Activated CD4-positive, alpha-beta memory T cell treated with anti-CD3 and anti-CD28 coated beads for 36 hours (primary cell): ENCODE measurements at regions not wholly inside any gene's neighbourhood (a gene's known extent, or its start where the extent isn't known, plus 50 kb on each side); places are given as distances from the start of the nearest gene placed in this dataset.

ENCODE experiments used
- CTCF ChIA-PET: fragments of 350-600 bp; sonication (Branson Sonifier 250); formaldehyde crosslinking; loops from one replicate; lab custom pipeline; 2021; ENCODE audit warnings: antibody characterized with exemption, inconsistent platforms; lab: Charles Lee
- POLR2A ChIA-PET: fragments of 350-600 bp; sonication (Branson Sonifier 250); formaldehyde crosslinking; loops from one replicate; lab custom pipeline; 2021; ENCODE audit warnings: antibody characterized with exemption; lab: Charles Lee
- DNase-seq: peaks from one replicate; pipeline ENCODE4 v3.0.0-alpha.2; 2020
- H3K27ac Mint-ChIP-seq: one replicate; pipeline ENCODE4 v1.8.0; 2021; ENCODE audit warnings: mixed read lengths
- H3K27me3 Mint-ChIP-seq: one replicate; pipeline ENCODE4 v1.8.0; 2021; ENCODE audit warnings: mixed read lengths
- H3K36me3 Mint-ChIP-seq: one replicate; pipeline ENCODE4 v1.8.0; 2021; ENCODE audit warnings: mixed read lengths
- H3K4me1 Mint-ChIP-seq: one replicate; pipeline ENCODE4 v1.8.0; 2021; ENCODE audit warnings: low read depth, mixed read lengths
- H3K4me3 Mint-ChIP-seq: one replicate; pipeline ENCODE4 v1.8.0; 2021; ENCODE audit warnings: mild to moderate bottlenecking, mixed read lengths
- H3K9me3 Mint-ChIP-seq: one replicate; pipeline ENCODE4 v1.8.0; 2021; ENCODE audit warnings: mixed read lengths
- intact Hi-C: fragments of 100-400 bp; cut with micrococcal nuclease; formaldehyde crosslinking; loops from one replicate; pipeline ENCODE4 v1.15.1; 2023

DNA sequence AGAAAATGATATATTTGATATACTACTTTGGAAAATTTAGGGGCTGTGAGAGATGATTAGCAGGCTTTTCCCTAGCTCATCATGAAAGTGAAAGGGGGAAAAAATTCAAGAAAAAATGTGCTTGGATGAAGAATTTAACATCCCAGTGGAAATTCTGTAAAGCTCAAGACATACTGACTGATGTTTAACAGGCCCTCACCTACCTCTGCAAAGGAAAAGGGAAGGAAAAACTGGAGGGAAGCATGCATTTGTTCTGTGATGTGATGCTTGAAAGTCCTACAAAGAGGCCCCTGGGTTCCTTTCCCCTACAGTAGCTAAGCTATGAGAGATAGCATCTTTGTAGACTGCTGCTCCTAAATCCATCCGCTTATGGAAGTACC is 364.1 kb downstream of the PDGFC start:
- no peaks in the 10 kb centered on the region for H3K9me3 Mint-ChIP-seq
- no peaks in the 10 kb centered on the region for H3K4me1 Mint-ChIP-seq
- no peaks in the 10 kb centered on the region for H3K36me3 Mint-ChIP-seq
- no peaks in the 10 kb centered on the region for H3K27me3 Mint-ChIP-seq
- POLR2A ChIA-PET: no interaction called here
- no peak overlapping the region for H3K27ac Mint-ChIP-seq
- CTCF ChIA-PET: no interaction called here
- H3K4me3 Mint-ChIP-seq: no peak overlapping the region
- intact Hi-C loops: no loop called here
- no peak for DNase-seq

DNA sequence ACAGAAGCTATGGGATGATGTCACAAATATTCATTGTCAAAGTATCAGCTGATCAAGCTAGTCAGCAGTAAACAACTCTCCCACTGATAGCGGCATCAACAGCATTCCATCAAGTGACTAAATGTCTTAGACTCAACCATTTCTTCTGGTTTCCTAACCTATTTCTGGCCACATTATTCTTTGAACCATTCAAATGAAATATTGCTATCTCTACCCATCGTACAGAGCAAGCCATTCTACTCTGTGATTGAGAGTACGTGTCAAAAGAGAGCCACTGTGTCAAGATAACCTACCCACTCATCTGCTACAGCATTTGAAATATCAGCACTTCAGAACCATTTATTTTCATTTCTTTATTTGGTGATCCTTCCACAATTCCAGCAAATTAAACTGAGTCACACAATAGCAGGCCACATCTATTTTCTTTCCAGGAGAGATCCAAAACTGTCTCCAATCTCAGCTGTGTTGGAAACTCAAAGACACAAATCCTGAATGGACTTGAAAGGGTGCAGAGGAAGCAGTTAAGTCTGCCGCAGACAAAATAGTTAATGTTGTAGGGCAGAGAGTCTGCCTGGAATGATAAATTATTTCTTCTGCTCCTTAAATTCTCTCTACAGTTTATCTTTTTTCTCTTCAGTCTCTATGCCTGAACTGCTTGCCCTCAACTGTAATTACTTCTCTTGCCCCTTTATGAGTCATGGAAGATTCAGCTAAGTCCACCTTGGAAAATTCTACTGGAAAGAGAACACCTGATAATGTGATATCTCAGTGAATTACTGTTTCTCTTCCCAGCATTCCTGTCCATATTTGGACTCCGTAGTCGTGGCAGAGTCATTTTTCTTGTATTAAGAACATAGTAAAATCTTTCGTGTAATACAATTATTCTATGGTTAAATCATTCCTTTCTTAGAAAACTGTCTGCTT is 364.8 kb downstream of the PDGFC start:
- no peaks in the 10 kb centered on the region for H3K36me3 Mint-ChIP-seq
- H3K9me3 Mint-ChIP-seq: no peaks in the 10 kb centered on the region
- intact Hi-C loops: no loop called here
- no peaks in the 10 kb centered on the region for H3K27me3 Mint-ChIP-seq
- no peak overlapping the region for H3K4me3 Mint-ChIP-seq
- no peak overlapping the region for H3K27ac Mint-ChIP-seq
- H3K4me1 Mint-ChIP-seq: no peaks in the 10 kb centered on the region
- CTCF ChIA-PET: no interaction called here
- DNase-seq: no peak
- POLR2A ChIA-PET: no interaction called here

DNA sequence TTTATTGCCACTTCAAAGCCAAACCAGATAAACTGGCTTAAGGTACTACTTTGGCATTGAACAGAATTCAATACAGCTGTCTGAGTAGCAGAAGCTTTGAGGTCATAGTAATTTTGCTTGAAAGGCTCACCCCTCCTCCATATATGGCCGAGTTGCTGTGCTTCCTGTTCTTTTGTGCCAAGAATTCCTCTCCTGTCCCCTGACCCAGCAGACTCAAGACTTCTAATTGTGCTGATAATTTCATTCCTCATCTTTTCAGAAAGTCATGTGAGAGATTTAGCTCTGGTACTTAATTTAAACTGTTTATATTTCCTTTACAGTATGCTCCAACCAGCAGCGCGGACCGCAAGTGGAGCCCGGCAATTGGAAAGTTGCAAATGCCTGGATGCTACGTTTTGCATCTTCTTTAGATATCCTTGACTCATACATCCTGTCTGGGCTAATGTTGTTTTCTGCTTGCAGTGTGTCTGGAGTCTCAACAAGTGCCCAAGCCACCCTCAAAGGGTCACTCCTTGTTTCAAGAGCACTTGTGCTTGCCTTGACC is 373.4 kb downstream of the PDGFC start:
- CTCF ChIA-PET: no interaction called here
- H3K27me3 Mint-ChIP-seq: no peaks in the 10 kb centered on the region
- no peaks in the 10 kb centered on the region for H3K4me1 Mint-ChIP-seq
- H3K27ac Mint-ChIP-seq: no peak overlapping the region
- H3K36me3 Mint-ChIP-seq: no peaks in the 10 kb centered on the region
- DNase-seq: no peak
- POLR2A ChIA-PET: no interaction called here
- no peak overlapping the region for H3K4me3 Mint-ChIP-seq
- H3K9me3 Mint-ChIP-seq: peaks cover 7% of the 10 kb centered on the region
- intact Hi-C loops: no loop called here

DNA sequence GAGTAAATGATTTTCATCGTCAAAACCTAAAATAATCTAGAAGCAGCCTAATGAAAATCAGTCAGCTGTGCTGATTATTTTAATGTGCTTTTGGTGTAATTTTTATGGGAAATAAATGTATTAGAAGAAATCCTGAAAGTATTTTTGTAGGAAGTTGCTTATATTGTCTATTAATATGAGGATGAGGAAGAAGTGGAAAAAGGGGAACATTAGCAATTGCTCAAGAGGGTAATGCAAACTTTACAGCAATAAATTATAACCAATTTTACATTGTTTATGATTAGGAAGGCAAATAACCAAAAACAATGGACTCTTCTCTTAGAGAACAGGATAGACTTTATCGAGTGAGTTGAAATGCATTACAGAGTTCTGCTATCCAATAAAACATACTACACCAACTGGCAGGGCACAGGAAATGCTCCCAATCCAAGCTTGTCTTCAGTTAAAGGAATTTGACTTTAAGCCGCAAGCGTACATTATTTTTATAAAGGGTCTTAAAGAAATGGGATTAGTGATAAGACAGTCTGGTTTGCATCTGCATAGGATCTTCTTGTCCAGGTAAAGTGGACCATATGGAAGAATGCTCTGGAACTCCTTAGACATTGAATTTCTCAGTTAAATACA is 374.8 kb downstream of the PDGFC start:
- intact Hi-C loops: no loop called here
- no peaks in the 10 kb centered on the region for H3K36me3 Mint-ChIP-seq
- H3K4me3 Mint-ChIP-seq: no peak overlapping the region
- no peak overlapping the region for H3K27ac Mint-ChIP-seq
- DNase-seq: no peak
- no peaks in the 10 kb centered on the region for H3K27me3 Mint-ChIP-seq
- POLR2A ChIA-PET: no interaction called here
- H3K9me3 Mint-ChIP-seq: peaks cover 7% of the 10 kb centered on the region
- H3K4me1 Mint-ChIP-seq: no peaks in the 10 kb centered on the region
- CTCF ChIA-PET: no interaction called here

DNA sequence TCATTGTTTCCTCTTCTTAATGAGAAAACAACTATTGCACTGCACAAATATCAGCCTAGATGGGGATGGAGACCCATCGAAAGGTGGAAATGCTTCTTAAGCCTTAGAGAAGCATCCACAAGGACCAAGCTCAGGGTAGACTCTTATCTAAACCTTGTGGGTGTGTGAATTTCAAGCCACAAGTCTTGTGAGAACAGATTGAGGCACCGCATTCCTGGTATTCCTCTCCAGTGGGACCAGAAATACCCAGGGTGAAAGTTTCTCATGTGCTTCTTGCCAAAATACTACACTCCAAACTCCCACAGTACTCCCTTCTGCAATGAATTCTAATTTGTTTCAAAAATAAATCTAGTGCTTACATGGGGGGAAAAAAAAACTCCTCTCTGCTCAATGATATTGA is 375.6 kb downstream of the PDGFC start:
- Mint-ChIP-seq H3K27ac (no peak overlapping the region), H3K27me3 (no peaks in the 10 kb centered on the region), H3K4me1 (no peaks in the 10 kb centered on the region), H3K36me3 (no peaks in the 10 kb centered on the region), H3K4me3 (no peak overlapping the region), H3K9me3 (peaks cover 7% of the 10 kb centered on the region)
- POLR2A ChIA-PET: no interaction called here
- CTCF ChIA-PET: no interaction called here
- no peak for DNase-seq
- intact Hi-C loops: no loop called here

DNA sequence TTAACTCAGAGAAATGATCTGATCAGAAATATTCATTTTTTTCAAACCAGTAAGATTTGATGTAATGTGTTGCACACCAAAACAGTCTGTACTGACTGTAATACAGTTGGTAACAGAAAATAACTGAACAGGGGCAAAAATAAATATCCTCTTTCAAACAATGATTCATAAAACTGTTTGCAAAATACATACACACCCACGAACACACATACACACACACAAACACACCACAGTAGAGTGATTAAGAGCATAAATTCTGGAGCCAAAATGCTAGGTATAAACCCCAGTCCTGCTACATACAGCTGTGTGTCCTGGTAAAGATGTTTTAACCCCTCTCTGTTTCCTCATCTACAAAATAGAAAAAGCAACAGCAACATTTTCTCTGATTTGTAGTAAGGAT is 376.6 kb downstream of the PDGFC start:
- Mint-ChIP-seq H3K36me3 (no peaks in the 10 kb centered on the region), H3K4me1 (no peaks in the 10 kb centered on the region), H3K27ac (no peak overlapping the region), H3K4me3 (no peak overlapping the region), H3K27me3 (no peaks in the 10 kb centered on the region), H3K9me3 (peaks cover 3% of the 10 kb centered on the region)
- ChIA-PET CTCF (no interaction called here), POLR2A (no interaction called here)
- no peak for DNase-seq
- intact Hi-C loops: no loop called here

DNA sequence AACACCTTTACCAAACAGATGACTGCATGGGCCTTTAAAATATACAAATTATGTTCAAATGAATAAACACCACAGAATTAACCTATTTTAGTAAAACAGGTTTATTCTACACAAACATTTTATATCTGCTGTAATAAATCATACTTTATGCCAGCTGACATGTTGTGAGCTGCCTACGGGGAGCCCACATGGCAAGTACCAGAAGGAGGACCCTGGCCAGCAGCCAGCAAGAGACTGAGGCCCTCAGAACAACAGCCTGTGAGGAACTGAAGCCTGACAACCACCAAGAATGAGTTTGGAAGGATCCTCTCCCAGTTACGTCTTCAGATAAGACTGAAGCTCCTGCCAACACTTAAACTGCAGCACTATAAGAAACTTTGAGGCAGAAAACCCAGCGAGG is 377.0 kb downstream of the PDGFC start:
- Mint-ChIP-seq H3K4me3 (no peak overlapping the region), H3K27me3 (no peaks in the 10 kb centered on the region), H3K4me1 (no peaks in the 10 kb centered on the region), H3K9me3 (peaks cover 3% of the 10 kb centered on the region), H3K36me3 (no peaks in the 10 kb centered on the region), H3K27ac (no peak overlapping the region)
- DNase-seq: no peak
- CTCF ChIA-PET: no interaction called here
- POLR2A ChIA-PET: no interaction called here
- intact Hi-C loops: no loop called here

DNA sequence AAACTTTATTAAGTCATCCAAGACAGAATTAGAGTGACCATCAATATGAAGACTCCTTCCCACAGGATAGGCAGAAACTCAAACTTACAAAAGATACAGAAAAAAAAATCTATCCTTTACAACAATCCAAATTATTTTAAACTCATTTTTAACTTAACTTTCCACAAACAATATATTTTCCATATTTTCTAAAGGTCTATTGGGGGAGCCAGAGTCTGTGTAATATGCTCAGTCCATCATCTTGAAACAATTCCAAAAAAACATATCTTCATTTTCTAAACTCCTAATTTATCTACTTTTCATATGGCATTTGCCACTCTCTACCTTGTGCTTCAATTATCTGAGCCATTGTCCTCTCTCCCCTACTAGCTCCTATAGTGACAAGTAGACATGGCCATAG is 378.1 kb downstream of the PDGFC start:
- ChIA-PET CTCF (no interaction called here), POLR2A (no interaction called here)
- intact Hi-C loops: no loop called here
- Mint-ChIP-seq H3K9me3 (peaks cover under 1% of the 10 kb centered on the region), H3K27me3 (no peaks in the 10 kb centered on the region), H3K4me3 (no peak overlapping the region), H3K4me1 (no peaks in the 10 kb centered on the region), H3K36me3 (no peaks in the 10 kb centered on the region), H3K27ac (no peak overlapping the region)
- DNase-seq: no peak

DNA sequence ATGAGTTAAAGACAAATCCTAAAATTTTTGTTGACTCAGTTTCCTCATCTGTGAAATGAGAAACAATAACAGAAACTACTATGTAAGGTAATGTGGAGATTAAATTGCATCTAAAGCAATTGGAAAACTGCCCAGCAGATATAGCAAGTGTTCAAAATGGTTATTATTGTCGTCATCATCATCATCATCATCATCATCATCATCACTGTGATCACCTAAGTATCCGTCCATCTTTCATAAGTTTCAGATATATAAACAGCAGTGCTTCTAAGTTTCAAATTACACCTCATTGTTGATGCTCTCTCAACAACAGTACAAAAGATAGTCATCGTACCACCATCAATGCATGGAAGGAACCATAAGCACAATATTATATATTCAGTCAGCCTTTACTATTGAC is 379.9 kb downstream of the PDGFC start:
- H3K4me1 Mint-ChIP-seq: no peaks in the 10 kb centered on the region
- no peaks in the 10 kb centered on the region for H3K9me3 Mint-ChIP-seq
- no peak overlapping the region for H3K4me3 Mint-ChIP-seq
- CTCF ChIA-PET: no interaction called here
- intact Hi-C loops: no loop called here
- H3K27ac Mint-ChIP-seq: no peak overlapping the region
- no peaks in the 10 kb centered on the region for H3K36me3 Mint-ChIP-seq
- POLR2A ChIA-PET: no interaction called here
- no peak for DNase-seq
- no peaks in the 10 kb centered on the region for H3K27me3 Mint-ChIP-seq

DNA sequence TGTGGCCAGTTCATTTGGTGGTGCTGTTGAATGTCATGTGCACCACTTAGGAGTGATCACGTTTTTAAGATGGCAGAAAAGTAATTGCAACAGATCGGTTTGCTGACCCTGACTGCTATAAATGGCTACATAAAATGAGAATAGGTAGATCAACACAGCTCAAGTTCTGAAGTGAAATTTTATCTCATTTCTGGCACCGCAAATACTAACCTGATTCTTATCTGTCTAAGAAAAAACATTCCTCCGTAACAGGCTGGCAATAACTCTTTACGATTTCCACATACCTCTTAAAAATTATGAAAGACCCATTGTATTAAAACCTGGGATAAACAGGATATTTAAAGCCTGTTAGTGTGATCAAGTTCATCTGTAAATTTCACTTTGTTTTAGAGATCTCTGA is 387.5 kb downstream of the PDGFC start:
- Mint-ChIP-seq H3K4me3 (no peak overlapping the region), H3K36me3 (no peaks in the 10 kb centered on the region), H3K27me3 (no peaks in the 10 kb centered on the region), H3K27ac (no peak overlapping the region), H3K9me3 (no peaks in the 10 kb centered on the region), H3K4me1 (no peaks in the 10 kb centered on the region)
- ChIA-PET CTCF (no interaction called here), POLR2A (no interaction called here)
- intact Hi-C loops: no loop called here
- DNase-seq: no peak

DNA sequence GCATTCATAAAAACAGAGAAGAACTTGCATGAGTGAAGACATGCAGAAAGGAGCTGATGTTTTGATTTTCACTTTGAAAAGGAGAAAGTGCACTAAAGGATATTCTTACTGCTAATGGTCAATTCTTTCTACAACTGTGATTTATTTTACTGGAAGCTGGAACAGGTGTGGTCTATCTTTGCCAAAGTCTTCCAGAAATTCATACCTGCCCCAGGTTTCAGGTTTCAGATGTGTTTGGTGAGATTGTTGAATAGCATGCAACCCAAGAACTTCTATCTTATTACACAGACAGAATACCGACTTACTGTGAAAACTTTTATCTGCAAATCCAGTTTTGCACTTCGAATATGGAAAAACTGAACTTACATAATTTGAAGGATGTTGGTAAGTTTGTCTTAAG is 388.3 kb downstream of the PDGFC start:
- CTCF ChIA-PET: no interaction called here
- Mint-ChIP-seq H3K36me3 (no peaks in the 10 kb centered on the region), H3K27me3 (no peaks in the 10 kb centered on the region), H3K27ac (no peak overlapping the region), H3K4me1 (no peaks in the 10 kb centered on the region), H3K4me3 (no peak overlapping the region), H3K9me3 (no peaks in the 10 kb centered on the region)
- no peak for DNase-seq
- POLR2A ChIA-PET: no interaction called here
- intact Hi-C loops: no loop called here

DNA sequence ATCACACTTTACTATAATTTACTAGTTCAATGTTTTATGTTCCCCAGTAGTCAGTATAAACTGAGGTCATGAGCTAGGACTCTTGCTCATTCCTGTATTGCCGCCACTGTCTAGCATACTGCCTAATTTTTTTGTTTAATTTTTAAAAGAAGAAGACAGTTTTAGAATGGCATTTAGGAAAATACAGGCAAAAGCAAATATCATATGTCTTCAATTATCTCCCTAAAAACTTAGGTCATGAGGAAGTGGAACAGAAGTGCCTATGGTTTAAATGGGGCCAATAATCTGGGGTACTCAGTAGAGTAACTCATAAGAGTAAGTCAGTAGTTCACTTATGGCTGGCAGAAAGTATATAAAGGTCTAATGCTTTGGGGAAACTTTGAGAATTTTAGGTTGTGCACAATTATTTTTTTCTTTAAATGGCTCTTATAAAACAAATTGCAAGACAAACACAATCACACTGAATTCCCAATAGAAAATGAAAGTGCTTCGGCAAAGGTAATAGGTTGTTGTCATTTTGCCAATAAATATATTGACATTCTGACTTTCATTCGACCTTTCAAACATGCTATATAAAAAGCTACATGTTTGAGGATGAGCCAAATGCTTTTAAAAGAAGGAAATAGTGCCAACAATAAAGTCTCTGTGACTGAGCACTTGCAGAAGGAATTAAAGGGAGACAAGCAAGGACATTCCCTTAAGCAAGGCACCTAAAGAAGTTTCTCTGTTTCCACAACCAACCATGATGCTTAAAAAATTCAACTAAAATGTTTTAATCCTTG is 390.1 kb downstream of the PDGFC start:
- intact Hi-C loops: no loop called here
- POLR2A ChIA-PET: no interaction called here
- no peak overlapping the region for H3K4me3 Mint-ChIP-seq
- no peaks in the 10 kb centered on the region for H3K9me3 Mint-ChIP-seq
- no peaks in the 10 kb centered on the region for H3K36me3 Mint-ChIP-seq
- CTCF ChIA-PET: no interaction called here
- DNase-seq: no peak
- H3K27ac Mint-ChIP-seq: no peak overlapping the region
- H3K27me3 Mint-ChIP-seq: no peaks in the 10 kb centered on the region
- H3K4me1 Mint-ChIP-seq: no peaks in the 10 kb centered on the region
